ENCODE measurements at regions not wholly inside any gene's neighbourhood (a gene's known extent, or its start where the extent isn't known, plus 50 kb on each side); places are given as distances from the start of the nearest gene placed in this dataset.

DNA sequence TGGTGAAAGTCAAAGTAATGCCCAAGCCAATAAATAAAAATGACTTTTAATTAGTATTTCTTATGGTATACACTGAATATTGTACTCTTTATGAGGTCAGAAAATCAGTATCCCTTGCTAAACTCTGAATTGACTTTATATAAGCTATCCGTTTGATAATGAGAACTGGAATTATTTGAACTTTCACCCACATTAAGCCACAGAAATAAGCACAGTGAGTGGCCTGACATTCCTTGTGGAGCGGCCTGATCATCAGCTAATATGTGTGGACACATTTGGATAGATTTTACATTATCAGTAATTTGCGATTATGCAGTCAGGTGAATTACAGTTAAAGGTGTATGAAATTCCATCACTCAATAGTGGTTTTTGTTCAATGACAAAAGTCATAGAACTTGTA is 136.0 kb upstream of the CBLB start:
- ChIA-PET CTCF (no interaction called here), POLR2A (no interaction called here)
- Mint-ChIP-seq H3K27ac (no peak overlapping the region), H3K4me1 (no peaks in the 10 kb centered on the region), H3K4me3 (no peak overlapping the region), H3K36me3 (ENCODE audit: low read depth) (peaks cover 4% of the 10 kb centered on the region), H3K27me3 (no peaks in the 10 kb centered on the region), H3K9me3 (peaks cover 2% of the 10 kb centered on the region)
- no peak for TF ChIP-seq CTCF (IDR thresholded peaks at IDR 0.05)
- ATAC-seq (ENCODE audit: low read depth) (no peak), DNase-seq (no peak)
- intact Hi-C loops (cut with micrococcal nuclease): no loop called here

GRCh38 chr3:106006001-106006400 is 137.2 kb upstream of the CBLB start:
- POLR2A ChIA-PET: no interaction called here
- Mint-ChIP-seq H3K27ac (no peak overlapping the region), H3K36me3 (ENCODE audit: low read depth) (no peaks in the 10 kb centered on the region), H3K4me1 (no peaks in the 10 kb centered on the region), H3K4me3 (no peak overlapping the region), H3K27me3 (no peaks in the 10 kb centered on the region), H3K9me3 (no peaks in the 10 kb centered on the region)
- CTCF ChIA-PET: no interaction called here
- no peak for DNase-seq
- ATAC-seq (ENCODE audit: low read depth): no peak
- intact Hi-C loops (cut with micrococcal nuclease): no loop called here
- TF ChIP-seq CTCF (IDR thresholded peaks at IDR 0.05): no peak

- H3K4me1 Mint-ChIP-seq: no peaks in the 10 kb centered on the region
- POLR2A ChIA-PET: no interaction called here
- H3K27me3 Mint-ChIP-seq: no peaks in the 10 kb centered on the region
- ATAC-seq (ENCODE audit: low read depth): no peak
- CTCF ChIA-PET: no interaction called here
- no peak overlapping the region for H3K4me3 Mint-ChIP-seq
- no peak for DNase-seq
- no peak overlapping the region for H3K27ac Mint-ChIP-seq
- no peaks in the 10 kb centered on the region for H3K9me3 Mint-ChIP-seq
- H3K36me3 Mint-ChIP-seq (ENCODE audit: low read depth): no peaks in the 10 kb centered on the region
- intact Hi-C loops (cut with micrococcal nuclease): no loop called here
- no peak for TF ChIP-seq CTCF (IDR thresholded peaks at IDR 0.05)
Measured at GRCh38 chr3:106006571-106006970, 137.8 kb upstream of the CBLB start.

DNA sequence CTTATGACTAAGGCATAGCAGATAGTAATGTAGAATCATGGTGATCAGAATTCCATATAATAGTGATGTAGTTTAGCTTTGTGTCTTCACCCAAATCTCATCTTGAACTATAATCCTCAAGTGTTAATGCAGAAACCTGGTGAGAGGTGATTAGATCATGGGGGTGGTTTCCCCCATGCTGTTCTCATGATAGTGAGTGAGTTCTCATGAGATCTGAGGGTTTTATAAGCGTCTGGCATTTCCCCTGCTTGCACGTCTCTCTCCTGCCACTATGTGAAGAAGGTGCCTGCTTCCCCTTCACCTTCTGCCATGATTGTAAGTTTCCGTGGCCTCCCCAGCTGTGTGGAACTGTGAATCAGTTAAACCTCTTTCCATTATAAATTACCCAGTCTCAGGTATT is 138.7 kb upstream of the CBLB start:
- Mint-ChIP-seq H3K27ac (no peak overlapping the region), H3K4me3 (no peak overlapping the region), H3K9me3 (no peaks in the 10 kb centered on the region), H3K36me3 (ENCODE audit: low read depth) (no peaks in the 10 kb centered on the region), H3K27me3 (no peaks in the 10 kb centered on the region), H3K4me1 (no peaks in the 10 kb centered on the region)
- CTCF ChIA-PET: no interaction called here
- POLR2A ChIA-PET: no interaction called here
- TF ChIP-seq CTCF (IDR thresholded peaks at IDR 0.05): no peak
- ATAC-seq (ENCODE audit: low read depth) (no peak), DNase-seq (no peak)
- intact Hi-C loops (cut with micrococcal nuclease): no loop called here

- Mint-ChIP-seq H3K9me3 (no peaks in the 10 kb centered on the region), H3K27ac (no peak overlapping the region), H3K4me3 (no peak overlapping the region), H3K27me3 (no peaks in the 10 kb centered on the region), H3K36me3 (ENCODE audit: low read depth) (no peaks in the 10 kb centered on the region), H3K4me1 (no peaks in the 10 kb centered on the region)
- ATAC-seq (ENCODE audit: low read depth) (no peak), DNase-seq (no peak)
- no peak for TF ChIP-seq CTCF (IDR thresholded peaks at IDR 0.05)
- intact Hi-C loops (cut with micrococcal nuclease): no loop called here
- ChIA-PET CTCF (no interaction called here), POLR2A (interaction anchor here (0.6 kb wide), 1 partner anchor 141 kb away, joined by 8 read pairs; no protein-coding TSS in a partner anchor)
Measured at GRCh38 chr3:106008766-106009165, 140.0 kb upstream of the CBLB start.

All from activated B cell treated with CpG ODN at 0.5 μM for 24 hours (primary cell).